Transverse colon (tissue), 4 donors: ENCODE measurements at regions not wholly inside any gene's neighbourhood (a gene's known extent, or its start where the extent isn't known, plus 50 kb on each side); places are given as distances from the start of the nearest gene placed in this dataset.

Experiments used
- DNase-seq: peaks from one replicate; pipeline ENCODE4 v3.0.0-alpha.2; 2019
- H3K27ac ChIP-seq, 4 donors: fragments of 200-600 bp; sonication (generic); 2 replicates each; pipeline ENCODE4 v1.5.1; 2016 to 2018; ENCODE audit warnings: inconsistent platforms in 4 of 4
- H3K27me3 ChIP-seq: fragments of 200-600 bp; sonication (generic); 2 replicates; pipeline ENCODE4 v1.5.1; 2017; ENCODE audit warnings: inconsistent platforms
- H3K36me3 ChIP-seq, 4 donors: fragments of 200-600 bp; sonication (generic); 2 replicates each; pipeline ENCODE4 v1.5.1; 2017 to 2019; ENCODE audit warnings: inconsistent platforms in 4 of 4
- H3K4me1 ChIP-seq, 4 donors: fragments of 200-600 bp; sonication (generic); 2 replicates each; pipeline ENCODE4 v1.5.1; 2017 to 2020; ENCODE audit warnings: inconsistent platforms in 4 of 4
- H3K4me3 ChIP-seq, 4 donors: fragments of 200-600 bp; sonication (generic); 1 replicate in 1 of 4; 2 replicates in 3 of 4; pipeline versions ENCODE4 v1.5.1 to v1.6.1; 2017 to 2019; ENCODE audit warnings: inconsistent platforms in 4 of 4
- H3K9me3 ChIP-seq, 2 donors: fragments of 200-600 bp; sonication (generic); 2 replicates each; pipeline ENCODE4 v1.5.1; 2017 to 2019; ENCODE audit warnings: inconsistent platforms in 2 of 2
- EP300 ChIP-seq: sonication (generic); formaldehyde crosslinking; IDR thresholded peaks from one replicate; pipeline ENCODE4 v1.6.1; 2017; ENCODE audit warnings: antibody characterized with exemption, low read depth
- POLR2A ChIP-seq: fragments of 450-650 bp; IDR thresholded peaks from one replicate; pipeline ENCODE4 v1.6.1; 2016; ENCODE audit warnings: antibody characterized with exemption, mild to moderate bottlenecking, moderate library complexity
- POLR2AphosphoS5 ChIP-seq, 3 donors: sonication (generic); formaldehyde crosslinking; IDR thresholded peaks; one replicate each; pipeline ENCODE4 v1.6.1; 2016; ENCODE audit warnings: antibody characterized with exemption in 3 of 3
- WGBS, 2 donors: methylation state at CpG; one replicate each; pipeline ENCODE4 v1.1.5; 2018; ENCODE audit warnings: low coverage in 1 of 2; 5-methylcytosine and 5-hydroxymethylcytosine counted together
- in situ Hi-C, 4 donors: fragments of 200-750 bp; cut with MboI; loops; one replicate each; pipeline versions ENCODE4 v1.15.0 to v1.15.1; 2017; ENCODE audit warnings: low sequenced_read_pairs in 3 of 4, low pct_ligation_motif_present in 1 of 4, low pct_unique_long_range_greater_than_20kb in 1 of 4
- intact Hi-C: fragments of 100-400 bp; cut with DNase I; formaldehyde crosslinking; loops from one replicate; pipeline ENCODE4 v1.15.1; 2023; ENCODE audit warnings: low total_unique reads
- TF ChIP-seq, protein P1 (sequence below), 5 experiments: fragments of 200-600 bp in 3 of 5; fragments of 450-650 bp in 2 of 5; sonication (generic) in 3 of 5; IDR thresholded peaks; 1 replicate in 2 of 5; 2 replicates in 3 of 5; pipeline ENCODE4 v1.5.1; 2016 to 2017; ENCODE audit warnings: antibody characterized with exemption in 5 of 5, inconsistent platforms in 3 of 5, mild to moderate bottlenecking in 2 of 5, moderate library complexity in 1 of 5

DNA sequence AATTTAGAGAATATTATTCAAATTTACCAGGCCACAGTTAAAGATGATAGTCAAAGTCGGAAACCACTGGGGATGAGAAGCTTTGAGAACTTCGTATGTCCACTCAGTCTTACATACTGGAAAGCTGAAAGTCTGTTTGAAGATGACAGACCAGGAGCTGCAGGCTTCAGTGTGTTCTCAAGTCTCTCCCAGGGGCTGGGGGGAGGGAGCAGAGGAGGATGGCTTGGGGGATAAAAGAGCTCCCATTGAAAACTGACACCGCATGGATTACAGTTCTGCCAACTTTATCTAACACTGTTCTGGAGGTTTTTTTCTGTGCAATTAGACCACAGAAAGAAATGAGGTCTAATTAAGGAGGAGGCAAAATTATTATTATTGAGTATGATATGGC is 170.5 kb upstream of the ALKAL2 start:
- in situ Hi-C loops, result no loop called here
- 62 to 79% methylated on average over 3 of the region's 3 CpGs for WGBS, 2 donors

DNA sequence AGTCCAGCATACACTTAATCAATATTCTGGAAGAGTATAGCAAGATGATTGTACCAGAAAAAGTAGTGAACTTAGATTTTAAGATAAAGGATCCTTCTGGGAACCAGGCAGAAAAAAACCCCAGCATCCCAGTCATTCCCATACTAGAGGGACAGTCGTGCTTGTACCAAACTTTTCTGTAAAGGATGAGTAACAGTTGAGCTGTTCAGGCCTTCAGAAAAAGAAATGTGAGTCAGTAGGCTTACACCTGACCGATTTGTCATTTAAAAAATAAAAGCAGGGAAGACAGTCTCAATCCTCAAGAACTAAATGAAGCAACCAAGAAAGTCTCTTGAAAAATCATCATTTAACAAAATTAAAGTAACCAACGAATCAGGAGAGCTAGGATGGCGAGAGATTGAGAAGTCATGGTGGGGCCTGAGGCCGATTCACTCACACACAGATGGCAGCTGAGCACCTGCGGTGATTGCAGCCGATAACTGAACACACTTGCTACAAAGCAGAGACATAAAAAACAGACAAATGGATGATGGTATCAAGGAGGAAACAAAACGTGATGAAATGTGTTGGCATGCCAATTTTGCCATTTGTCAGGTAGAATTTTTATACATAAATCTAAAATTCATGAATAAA is 170.0 kb upstream of the ALKAL2 start:
- Histone ChIP-seq H3K27ac (no peak overlapping the region), H3K9me3 (no peaks in the 10 kb centered on the region), H3K4me1 (no peaks in the 10 kb centered on the region), H3K27me3 (no peaks in the 10 kb centered on the region), H3K36me3 (no peaks in the 10 kb centered on the region), H3K4me3 (no peak overlapping the region)
- DNase-seq, result no peak
- in situ Hi-C loops, result no loop called here
- 63 to 77% methylated on average over 5 to 8 of the region's 8 CpGs for WGBS, 2 donors
- TF ChIP-seq, protein P1, sequence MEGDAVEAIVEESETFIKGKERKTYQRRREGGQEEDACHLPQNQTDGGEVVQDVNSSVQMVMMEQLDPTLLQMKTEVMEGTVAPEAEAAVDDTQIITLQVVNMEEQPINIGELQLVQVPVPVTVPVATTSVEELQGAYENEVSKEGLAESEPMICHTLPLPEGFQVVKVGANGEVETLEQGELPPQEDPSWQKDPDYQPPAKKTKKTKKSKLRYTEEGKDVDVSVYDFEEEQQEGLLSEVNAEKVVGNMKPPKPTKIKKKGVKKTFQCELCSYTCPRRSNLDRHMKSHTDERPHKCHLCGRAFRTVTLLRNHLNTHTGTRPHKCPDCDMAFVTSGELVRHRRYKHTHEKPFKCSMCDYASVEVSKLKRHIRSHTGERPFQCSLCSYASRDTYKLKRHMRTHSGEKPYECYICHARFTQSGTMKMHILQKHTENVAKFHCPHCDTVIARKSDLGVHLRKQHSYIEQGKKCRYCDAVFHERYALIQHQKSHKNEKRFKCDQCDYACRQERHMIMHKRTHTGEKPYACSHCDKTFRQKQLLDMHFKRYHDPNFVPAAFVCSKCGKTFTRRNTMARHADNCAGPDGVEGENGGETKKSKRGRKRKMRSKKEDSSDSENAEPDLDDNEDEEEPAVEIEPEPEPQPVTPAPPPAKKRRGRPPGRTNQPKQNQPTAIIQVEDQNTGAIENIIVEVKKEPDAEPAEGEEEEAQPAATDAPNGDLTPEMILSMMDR (IDR thresholded peaks at IDR 0.05), result no peak
- TF ChIP-seq EP300, result no peak
- TF ChIP-seq POLR2A, result no peak
- TF ChIP-seq POLR2AphosphoS5 (IDR thresholded peaks at IDR 0.05), result no peak
- intact Hi-C loops, result no loop called here

More for the DNA sequence above, 170.5 kb upstream of the ALKAL2 start:
- Histone ChIP-seq H3K4me3 (no peak overlapping the region), H3K9me3 (no peaks in the 10 kb centered on the region), H3K36me3 (no peaks in the 10 kb centered on the region), H3K4me1 (peaks cover 0 to 4% (median 0%) of the 10 kb centered on the region in 4 donors), H3K27me3 (no peaks in the 10 kb centered on the region), H3K27ac (no peak overlapping the region)
- no peak for TF ChIP-seq EP300
- TF ChIP-seq POLR2A, result no peak
- no peak for TF ChIP-seq POLR2AphosphoS5 (IDR thresholded peaks at IDR 0.05)
- TF ChIP-seq, protein P1 (IDR thresholded peaks at IDR 0.05), result no peak
- DNase-seq, result no peak
- intact Hi-C loops, result no loop called here

DNA sequence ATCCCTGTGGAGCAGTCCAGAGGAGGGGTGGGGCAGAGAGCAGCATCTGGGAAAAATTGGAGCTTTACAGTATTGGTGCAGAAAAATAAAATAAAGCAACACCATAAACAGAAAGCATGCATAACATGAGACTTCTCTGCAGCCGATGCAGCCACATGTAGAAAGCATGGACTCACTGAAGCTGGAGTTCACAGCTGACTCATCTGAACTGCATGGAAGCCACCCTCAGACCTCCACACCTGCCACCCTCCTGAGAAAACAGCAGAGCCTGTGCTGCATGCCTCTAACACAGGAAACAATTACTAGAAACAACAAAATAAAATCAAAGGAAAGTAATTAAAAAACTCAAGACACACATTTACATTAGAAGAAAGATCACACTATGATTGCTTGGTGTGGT is 169.4 kb upstream of the ALKAL2 start:
- Histone ChIP-seq H3K27me3 (no peaks in the 10 kb centered on the region), H3K4me1 (no peaks in the 10 kb centered on the region), H3K27ac (no peak overlapping the region), H3K9me3 (no peaks in the 10 kb centered on the region), H3K36me3 (no peaks in the 10 kb centered on the region), H3K4me3 (no peak overlapping the region)
- intact Hi-C loops, result no loop called here
- 67 to 71% methylated on average over 1 of the region's 1 CpG for WGBS, 2 donors
- TF ChIP-seq, protein P1 (IDR thresholded peaks at IDR 0.05), result no peak
- in situ Hi-C loops, result no loop called here
- DNase-seq, result no peak

DNA sequence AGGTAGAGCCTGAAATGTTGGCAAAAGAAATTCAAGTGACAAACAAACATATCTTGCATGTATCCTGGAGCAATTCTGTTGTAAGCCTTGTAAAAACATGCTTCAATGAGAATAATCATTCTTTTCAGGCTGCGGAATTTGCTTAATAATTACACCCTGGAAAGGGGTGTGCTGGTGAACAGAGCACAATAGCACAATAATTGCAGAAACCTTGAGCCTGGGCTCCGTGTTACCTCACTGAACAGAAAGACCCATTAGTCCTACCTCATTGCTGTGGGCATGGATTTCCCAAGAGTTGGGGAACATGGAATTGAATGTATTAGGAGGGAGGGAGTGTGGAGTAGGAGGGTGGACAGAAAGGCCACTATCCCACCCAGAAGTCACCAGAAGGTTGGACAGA is 168.0 kb upstream of the ALKAL2 start:
- H3K27me3 ChIP-seq, result no peaks in the 10 kb centered on the region
- WGBS, 2 donors, result 76 to 82% methylated on average over 2 of the region's 2 CpGs

More for the DNA sequence above, 168.0 kb upstream of the ALKAL2 start:
- intact Hi-C loops, result no loop called here
- no peaks in the 10 kb centered on the region for H3K4me1 ChIP-seq
- in situ Hi-C loops, result no loop called here
- no peak overlapping the region for H3K27ac ChIP-seq
- H3K36me3 ChIP-seq, result no peaks in the 10 kb centered on the region
- H3K4me3 ChIP-seq, result no peak overlapping the region
- no peak for DNase-seq
- H3K9me3 ChIP-seq, result no peaks in the 10 kb centered on the region
- TF ChIP-seq POLR2A (no peak), EP300 (no peak), POLR2AphosphoS5 (IDR thresholded peaks at IDR 0.05) (no peak)
- TF ChIP-seq, protein P1 (IDR thresholded peaks at IDR 0.05), result no peak
